H9 (cell line): ENCODE measurements at regions not wholly inside any gene's neighbourhood (a gene's known extent, or its start where the extent isn't known, plus 50 kb on each side); places are given as distances from the start of the nearest gene placed in this dataset.

Source experiments
- DNase-seq: peaks from one replicate; pipeline ENCODE4 v3.0.0-alpha.2; 2017
- H2AFZ ChIP-seq: one replicate; pipeline ENCODE4 v1.6.1; 2013; ENCODE audit warnings: mild to moderate bottlenecking, low read length, control low read depth, moderate library complexity
- H2AK5ac ChIP-seq: 2 replicates; pipeline ENCODE4 v1.6.1; 2013; ENCODE audit warnings: low read length, control low read depth, mixed read lengths; ENCODE audit not compliant: insufficient read length
- H2BK120ac ChIP-seq: one replicate; pipeline ENCODE4 v1.6.1; 2013; ENCODE audit warnings: low read depth, mild to moderate bottlenecking, low read length, control low read depth, inconsistent platforms; ENCODE audit not compliant: poor library complexity, severe bottlenecking
- H2BK12ac ChIP-seq: 2 replicates; pipeline ENCODE4 v1.6.1; 2013; ENCODE audit warnings: low read length, control low read depth, mixed read lengths, low read depth; ENCODE audit not compliant: insufficient read length
- H2BK15ac ChIP-seq: 2 replicates; pipeline ENCODE4 v1.6.1; 2013; ENCODE audit warnings: low read depth, low read length, control low read depth
- H2BK20ac ChIP-seq: one replicate; pipeline ENCODE4 v1.6.1; 2013; ENCODE audit warnings: low read depth, mild to moderate bottlenecking, low read length, control low read depth, inconsistent platforms; ENCODE audit not compliant: poor library complexity, severe bottlenecking
- H2BK5ac ChIP-seq: 2 replicates; pipeline ENCODE4 v1.6.1; 2013; ENCODE audit warnings: low read length, control low read depth, mixed read lengths; ENCODE audit not compliant: insufficient read length
- H3K14ac ChIP-seq: 2 replicates; pipeline ENCODE4 v1.6.1; 2013; ENCODE audit warnings: low read length, control low read depth; ENCODE audit not compliant: insufficient read depth
- H3K18ac ChIP-seq: 2 replicates; pipeline ENCODE4 v1.6.1; 2013; ENCODE audit warnings: low read depth, mild to moderate bottlenecking, mixed read lengths, low read length, control low read depth; ENCODE audit not compliant: insufficient read length
- H3K23ac ChIP-seq: 2 replicates; pipeline ENCODE4 v1.6.1; 2013; ENCODE audit warnings: low read length, control low read depth, mixed read lengths, low read depth; ENCODE audit not compliant: insufficient read length
- H3K23me2 ChIP-seq: 2 replicates; pipeline ENCODE4 v1.6.1; 2013; ENCODE audit warnings: low read depth, mild to moderate bottlenecking, mixed read lengths, low read length, control low read depth; ENCODE audit not compliant: insufficient read length, poor library complexity, severe bottlenecking
- H3K27ac ChIP-seq: 2 replicates; pipeline ENCODE4 v1.5.1; 2013; ENCODE audit warnings: low read length, control low read depth, mixed read lengths, low read depth; ENCODE audit not compliant: insufficient read length
- H3K27me3 ChIP-seq: 2 replicates; pipeline ENCODE4 v1.6.1; 2013; ENCODE audit warnings: low read length, control low read depth, inconsistent platforms; ENCODE audit not compliant: insufficient read depth
- H3K4ac ChIP-seq: 2 replicates; pipeline ENCODE4 v1.6.1; 2013; ENCODE audit warnings: low read depth, mild to moderate bottlenecking, control low read depth, inconsistent platforms, low read length, moderate library complexity
- H3K4me1 ChIP-seq: 2 replicates; pipeline ENCODE4 v1.6.1; 2013; ENCODE audit warnings: low read length, control low read depth, inconsistent platforms; ENCODE audit not compliant: insufficient read depth
- H3K4me2 ChIP-seq: 2 replicates; pipeline ENCODE4 v1.6.1; 2013; ENCODE audit warnings: low read length, control low read depth, mixed read lengths; ENCODE audit not compliant: insufficient read length, insufficient read depth
- H3K56ac ChIP-seq: 2 replicates; pipeline ENCODE4 v1.6.1; 2013; ENCODE audit warnings: low read depth, mild to moderate bottlenecking, mixed read lengths, low read length, control low read depth; ENCODE audit not compliant: insufficient read length
- H3K79me1 ChIP-seq: 2 replicates; pipeline ENCODE4 v1.6.1; 2013; ENCODE audit warnings: low read depth, mild to moderate bottlenecking, moderate library complexity, low read length, control low read depth, inconsistent platforms; ENCODE audit not compliant: insufficient read depth, poor library complexity, severe bottlenecking
- H3K79me2 ChIP-seq: 2 replicates; pipeline ENCODE4 v1.6.1; 2013; ENCODE audit warnings: low read length, control low read depth, inconsistent platforms; ENCODE audit not compliant: insufficient read depth
- H3K9ac ChIP-seq: 2 replicates; pipeline ENCODE4 v1.6.1; 2013; ENCODE audit warnings: low read length, control low read depth, mixed read lengths; ENCODE audit not compliant: insufficient read length; ENCODE audit errors: extremely low read depth
- H3K9me3 ChIP-seq: one replicate; pipeline ENCODE4 v1.6.1; 2013; ENCODE audit warnings: low read depth, low read length, inconsistent platforms; ENCODE audit not compliant: control insufficient read depth
- H3T11ph ChIP-seq: one replicate; pipeline ENCODE4 v1.6.1; 2013; ENCODE audit warnings: mild to moderate bottlenecking, low read length, control low read depth, inconsistent platforms
- H4K20me1 ChIP-seq: one replicate; pipeline ENCODE4 v1.6.1; 2013; ENCODE audit not compliant: control insufficient read depth, insufficient read length, insufficient read depth
- H4K5ac ChIP-seq: 2 replicates; pipeline ENCODE4 v1.6.1; 2013; ENCODE audit warnings: low read depth, mild to moderate bottlenecking, mixed read lengths, low read length, control low read depth; ENCODE audit not compliant: insufficient read length
- H4K8ac ChIP-seq: replicated peaks from 2 replicates; pipeline ENCODE4 v1.6.1; 2013; ENCODE audit warnings: low read length, control low read depth, mixed read lengths, low read depth; ENCODE audit not compliant: insufficient read length
- H4K91ac ChIP-seq: 2 replicates; pipeline ENCODE4 v1.6.1; 2013; ENCODE audit warnings: low read depth, mild to moderate bottlenecking, moderate library complexity, mixed read lengths, low read length, control low read depth; ENCODE audit not compliant: insufficient read length
- H3K27ac Mint-ChIP-seq, 3 experiments: 2 replicates in 2 of 3; 3 replicates in 1 of 3; pipeline ENCODE4 v1.8.0; 2020 to 2021; ENCODE audit warnings: mixed read lengths in 3 of 3, mild to moderate bottlenecking in 1 of 3, moderate library complexity in 1 of 3
- H3K27me3 Mint-ChIP-seq: 2 replicates; pipeline ENCODE4 v1.8.0; 2021; ENCODE audit warnings: low read depth, mild to moderate bottlenecking, moderate library complexity, mixed read lengths
- H3K36me3 Mint-ChIP-seq, 3 experiments: 2 replicates in 2 of 3; 3 replicates in 1 of 3; pipeline ENCODE4 v1.8.0; 2020 to 2021; ENCODE audit warnings: low read depth in 3 of 3, mixed read lengths in 3 of 3; ENCODE audit not compliant: insufficient read depth in 1 of 3
- H3K4me1 Mint-ChIP-seq, 2 experiments: 2 replicates each; pipeline ENCODE4 v1.8.0; 2020; ENCODE audit warnings: mixed read lengths in 2 of 2
- H3K4me3 Mint-ChIP-seq, 2 experiments: 2 replicates in 1 of 2; 3 replicates in 1 of 2; pipeline ENCODE4 v1.8.0; 2020 to 2021; ENCODE audit warnings: mild to moderate bottlenecking in 2 of 2, mixed read lengths in 2 of 2, moderate library complexity in 1 of 2
- H3K9me3 Mint-ChIP-seq, 2 experiments: 2 replicates in 1 of 2; 3 replicates in 1 of 2; pipeline ENCODE4 v1.8.0; 2020; ENCODE audit warnings: mild to moderate bottlenecking in 2 of 2, mixed read lengths in 2 of 2, moderate library complexity in 1 of 2
- CTCF ChIP-seq: fragments of 200-600 bp; sonication (generic); conservative IDR thresholded peaks from 3 replicates; pipeline ENCODE4 v1.8.0; 2021; ENCODE audit warnings: antibody characterized with exemption, mild to moderate bottlenecking
- WGBS: extraction: QIAGEN DNeasy Blood & Tissue Kit; methylation state at CpG from one replicate; pipeline ENCODE4 v1.1.7; 2013; ENCODE audit warnings: missing lambda C conversion rate, low lambda C conversion rate, mixed read lengths; ENCODE audit not compliant: insufficient read length; ENCODE audit errors: extremely low coverage; 5-methylcytosine and 5-hydroxymethylcytosine counted together

- Histone ChIP-seq H2BK15ac (no peak overlapping the region), H3K18ac (no peak overlapping the region), H3K79me2 (no peaks in the 10 kb centered on the region), H2BK12ac (no peak overlapping the region), H2BK5ac (no peak overlapping the region), H4K91ac (no peak overlapping the region), H4K5ac (no peak overlapping the region), H4K20me1 (no peaks in the 10 kb centered on the region), H2AFZ (no peak overlapping the region), H4K8ac (no peak overlapping the region), H3K23me2 (no peaks in the 10 kb centered on the region), H3K4me1 (no peaks in the 10 kb centered on the region), H3K14ac (no peak overlapping the region), H3K4ac (no peak overlapping the region), H3K23ac (no peak overlapping the region), H3K9ac (no peak overlapping the region), H2BK20ac (no peak overlapping the region), H2BK120ac (no peak overlapping the region), H2AK5ac (no peak overlapping the region), H3K9me3 (no peaks in the 10 kb centered on the region), H3K27ac (no peak overlapping the region), H3K56ac (no peak overlapping the region), H3K27me3 (no peaks in the 10 kb centered on the region), H3K79me1 (no peaks in the 10 kb centered on the region), H3K4me2 (no peak overlapping the region), H3T11ph (no peak overlapping the region)
- H3K9me3 Mint-ChIP-seq, result peaks cover 9 to 19% of the 10 kb centered on the region in 2 experiments
- H3K4me3 Mint-ChIP-seq, result no peak overlapping the region
- no peak for DNase-seq
- peaks cover 0 to 5% of the 10 kb centered on the region in 2 experiments; a peak in 2 of 4 replicates for H3K4me1 Mint-ChIP-seq
- H3K36me3 Mint-ChIP-seq, result peaks cover 2 to 7% (median 6%) of the 10 kb centered on the region in 3 experiments; a peak in 6 of 7 replicates
- H3K27me3 Mint-ChIP-seq, result peaks cover 21% of the 10 kb centered on the region
- no peak for TF ChIP-seq CTCF
- no peak overlapping the region for H3K27ac Mint-ChIP-seq
- no CpG with 5 or more reads among the region's 2 CpGs for WGBS
Observed at GRCh38 chr7:149367418-149368180, 93.3 kb downstream of the ZNF777 start.
